H9 (cell line): ENCODE measurements at regions not wholly inside any gene's neighbourhood (a gene's known extent, or its start where the extent isn't known, plus 50 kb on each side); places are given as distances from the start of the nearest gene placed in this dataset.

Source experiments
- DNase-seq: peaks from one replicate; pipeline ENCODE4 v3.0.0-alpha.2; 2017
- H2AFZ ChIP-seq: one replicate; pipeline ENCODE4 v1.6.1; 2013; ENCODE audit warnings: mild to moderate bottlenecking, low read length, control low read depth, moderate library complexity
- H2AK5ac ChIP-seq: 2 replicates; pipeline ENCODE4 v1.6.1; 2013; ENCODE audit warnings: low read length, control low read depth, mixed read lengths; ENCODE audit not compliant: insufficient read length
- H2BK120ac ChIP-seq: one replicate; pipeline ENCODE4 v1.6.1; 2013; ENCODE audit warnings: low read depth, mild to moderate bottlenecking, low read length, control low read depth, inconsistent platforms; ENCODE audit not compliant: poor library complexity, severe bottlenecking
- H2BK12ac ChIP-seq: 2 replicates; pipeline ENCODE4 v1.6.1; 2013; ENCODE audit warnings: low read length, control low read depth, mixed read lengths, low read depth; ENCODE audit not compliant: insufficient read length
- H2BK15ac ChIP-seq: 2 replicates; pipeline ENCODE4 v1.6.1; 2013; ENCODE audit warnings: low read depth, low read length, control low read depth
- H2BK20ac ChIP-seq: one replicate; pipeline ENCODE4 v1.6.1; 2013; ENCODE audit warnings: low read depth, mild to moderate bottlenecking, low read length, control low read depth, inconsistent platforms; ENCODE audit not compliant: poor library complexity, severe bottlenecking
- H2BK5ac ChIP-seq: 2 replicates; pipeline ENCODE4 v1.6.1; 2013; ENCODE audit warnings: low read length, control low read depth, mixed read lengths; ENCODE audit not compliant: insufficient read length
- H3K14ac ChIP-seq: 2 replicates; pipeline ENCODE4 v1.6.1; 2013; ENCODE audit warnings: low read length, control low read depth; ENCODE audit not compliant: insufficient read depth
- H3K18ac ChIP-seq: 2 replicates; pipeline ENCODE4 v1.6.1; 2013; ENCODE audit warnings: low read depth, mild to moderate bottlenecking, mixed read lengths, low read length, control low read depth; ENCODE audit not compliant: insufficient read length
- H3K23ac ChIP-seq: 2 replicates; pipeline ENCODE4 v1.6.1; 2013; ENCODE audit warnings: low read length, control low read depth, mixed read lengths, low read depth; ENCODE audit not compliant: insufficient read length
- H3K23me2 ChIP-seq: 2 replicates; pipeline ENCODE4 v1.6.1; 2013; ENCODE audit warnings: low read depth, mild to moderate bottlenecking, mixed read lengths, low read length, control low read depth; ENCODE audit not compliant: insufficient read length, poor library complexity, severe bottlenecking
- H3K27ac ChIP-seq: 2 replicates; pipeline ENCODE4 v1.5.1; 2013; ENCODE audit warnings: low read length, control low read depth, mixed read lengths, low read depth; ENCODE audit not compliant: insufficient read length
- H3K27me3 ChIP-seq: 2 replicates; pipeline ENCODE4 v1.6.1; 2013; ENCODE audit warnings: low read length, control low read depth, inconsistent platforms; ENCODE audit not compliant: insufficient read depth
- H3K4ac ChIP-seq: 2 replicates; pipeline ENCODE4 v1.6.1; 2013; ENCODE audit warnings: low read depth, mild to moderate bottlenecking, control low read depth, inconsistent platforms, low read length, moderate library complexity
- H3K4me1 ChIP-seq: 2 replicates; pipeline ENCODE4 v1.6.1; 2013; ENCODE audit warnings: low read length, control low read depth, inconsistent platforms; ENCODE audit not compliant: insufficient read depth
- H3K4me2 ChIP-seq: 2 replicates; pipeline ENCODE4 v1.6.1; 2013; ENCODE audit warnings: low read length, control low read depth, mixed read lengths; ENCODE audit not compliant: insufficient read length, insufficient read depth
- H3K56ac ChIP-seq: 2 replicates; pipeline ENCODE4 v1.6.1; 2013; ENCODE audit warnings: low read depth, mild to moderate bottlenecking, mixed read lengths, low read length, control low read depth; ENCODE audit not compliant: insufficient read length
- H3K79me1 ChIP-seq: 2 replicates; pipeline ENCODE4 v1.6.1; 2013; ENCODE audit warnings: low read depth, mild to moderate bottlenecking, moderate library complexity, low read length, control low read depth, inconsistent platforms; ENCODE audit not compliant: insufficient read depth, poor library complexity, severe bottlenecking
- H3K79me2 ChIP-seq: 2 replicates; pipeline ENCODE4 v1.6.1; 2013; ENCODE audit warnings: low read length, control low read depth, inconsistent platforms; ENCODE audit not compliant: insufficient read depth
- H3K9ac ChIP-seq: 2 replicates; pipeline ENCODE4 v1.6.1; 2013; ENCODE audit warnings: low read length, control low read depth, mixed read lengths; ENCODE audit not compliant: insufficient read length; ENCODE audit errors: extremely low read depth
- H3K9me3 ChIP-seq: one replicate; pipeline ENCODE4 v1.6.1; 2013; ENCODE audit warnings: low read depth, low read length, inconsistent platforms; ENCODE audit not compliant: control insufficient read depth
- H3T11ph ChIP-seq: one replicate; pipeline ENCODE4 v1.6.1; 2013; ENCODE audit warnings: mild to moderate bottlenecking, low read length, control low read depth, inconsistent platforms
- H4K20me1 ChIP-seq: one replicate; pipeline ENCODE4 v1.6.1; 2013; ENCODE audit not compliant: control insufficient read depth, insufficient read length, insufficient read depth
- H4K5ac ChIP-seq: 2 replicates; pipeline ENCODE4 v1.6.1; 2013; ENCODE audit warnings: low read depth, mild to moderate bottlenecking, mixed read lengths, low read length, control low read depth; ENCODE audit not compliant: insufficient read length
- H4K8ac ChIP-seq: replicated peaks from 2 replicates; pipeline ENCODE4 v1.6.1; 2013; ENCODE audit warnings: low read length, control low read depth, mixed read lengths, low read depth; ENCODE audit not compliant: insufficient read length
- H4K91ac ChIP-seq: 2 replicates; pipeline ENCODE4 v1.6.1; 2013; ENCODE audit warnings: low read depth, mild to moderate bottlenecking, moderate library complexity, mixed read lengths, low read length, control low read depth; ENCODE audit not compliant: insufficient read length
- H3K27ac Mint-ChIP-seq, 3 experiments: 2 replicates in 2 of 3; 3 replicates in 1 of 3; pipeline ENCODE4 v1.8.0; 2020 to 2021; ENCODE audit warnings: mixed read lengths in 3 of 3, mild to moderate bottlenecking in 1 of 3, moderate library complexity in 1 of 3
- H3K27me3 Mint-ChIP-seq: 2 replicates; pipeline ENCODE4 v1.8.0; 2021; ENCODE audit warnings: low read depth, mild to moderate bottlenecking, moderate library complexity, mixed read lengths
- H3K36me3 Mint-ChIP-seq, 3 experiments: 2 replicates in 2 of 3; 3 replicates in 1 of 3; pipeline ENCODE4 v1.8.0; 2020 to 2021; ENCODE audit warnings: low read depth in 3 of 3, mixed read lengths in 3 of 3; ENCODE audit not compliant: insufficient read depth in 1 of 3
- H3K4me1 Mint-ChIP-seq, 2 experiments: 2 replicates each; pipeline ENCODE4 v1.8.0; 2020; ENCODE audit warnings: mixed read lengths in 2 of 2
- H3K4me3 Mint-ChIP-seq, 2 experiments: 2 replicates in 1 of 2; 3 replicates in 1 of 2; pipeline ENCODE4 v1.8.0; 2020 to 2021; ENCODE audit warnings: mild to moderate bottlenecking in 2 of 2, mixed read lengths in 2 of 2, moderate library complexity in 1 of 2
- H3K9me3 Mint-ChIP-seq, 2 experiments: 2 replicates in 1 of 2; 3 replicates in 1 of 2; pipeline ENCODE4 v1.8.0; 2020; ENCODE audit warnings: mild to moderate bottlenecking in 2 of 2, mixed read lengths in 2 of 2, moderate library complexity in 1 of 2
- CTCF ChIP-seq: fragments of 200-600 bp; sonication (generic); conservative IDR thresholded peaks from 3 replicates; pipeline ENCODE4 v1.8.0; 2021; ENCODE audit warnings: antibody characterized with exemption, mild to moderate bottlenecking
- WGBS: extraction: QIAGEN DNeasy Blood & Tissue Kit; methylation state at CpG from one replicate; pipeline ENCODE4 v1.1.7; 2013; ENCODE audit warnings: missing lambda C conversion rate, low lambda C conversion rate, mixed read lengths; ENCODE audit not compliant: insufficient read length; ENCODE audit errors: extremely low coverage; 5-methylcytosine and 5-hydroxymethylcytosine counted together

GRCh38 chr15:26372706-26373105, 400.2 kb downstream of the GABRB3 start:
- Histone ChIP-seq H3K4ac (no peak overlapping the region), H3K79me1 (no peaks in the 10 kb centered on the region), H3T11ph (no peak overlapping the region), H2BK12ac (no peak overlapping the region), H3K4me1 (no peaks in the 10 kb centered on the region), H3K23me2 (no peaks in the 10 kb centered on the region), H2BK15ac (no peak overlapping the region), H2BK120ac (no peak overlapping the region), H3K27me3 (no peaks in the 10 kb centered on the region), H3K27ac (no peak overlapping the region), H4K91ac (no peak overlapping the region), H2BK5ac (no peak overlapping the region), H2AK5ac (no peak overlapping the region), H3K9ac (no peak overlapping the region), H3K18ac (no peak overlapping the region), H4K20me1 (no peaks in the 10 kb centered on the region), H2AFZ (no peak overlapping the region), H3K9me3 (no peaks in the 10 kb centered on the region), H3K4me2 (no peak overlapping the region), H3K23ac (no peak overlapping the region), H4K8ac (no peak overlapping the region), H2BK20ac (no peak overlapping the region), H3K14ac (no peak overlapping the region; the same call in 1 of the 2 replicates), H3K79me2 (no peaks in the 10 kb centered on the region), H3K56ac (no peak overlapping the region), H4K5ac (no peak overlapping the region)
- Mint-ChIP-seq H3K9me3 (peaks cover 4 to 11% of the 10 kb centered on the region in 2 experiments; a peak in 4 of 5 replicates), H3K27me3 (peaks cover 3% of the 10 kb centered on the region), H3K4me3 (no peak overlapping the region), H3K36me3 (peaks cover 0 to 5% (median 2%) of the 10 kb centered on the region in 3 experiments; a peak in 3 of 7 replicates), H3K4me1 (peaks cover 3 to 4% of the 10 kb centered on the region in 2 experiments; a peak in 2 of 4 replicates), H3K27ac (no peak overlapping the region)
- no CpG with 5 or more reads among the region's 6 CpGs for WGBS
- DNase-seq, result no peak
- TF ChIP-seq CTCF, result no peak
